Parathyroid adenoma (tissue), 2 donors: ENCODE measurements at regions not wholly inside any gene's neighbourhood (a gene's known extent, or its start where the extent isn't known, plus 50 kb on each side); places are given as distances from the start of the nearest gene placed in this dataset.

Source experiments
- H2AFZ ChIP-seq: fragments of 300-600 bp; sonication (generic); one replicate; pipeline ENCODE4 v1.7.0; 2017; ENCODE audit warnings: antibody characterized with exemption, mild to moderate bottlenecking
- H3K27ac ChIP-seq: fragments of 300-600 bp; sonication (generic); one replicate; pipeline ENCODE4 v1.7.0; 2017
- H3K27me3 ChIP-seq: fragments of 300-600 bp; sonication (generic); one replicate; pipeline ENCODE4 v1.7.0; 2017; ENCODE audit warnings: low read length; ENCODE audit not compliant: control insufficient read depth, insufficient read depth
- H3K36me3 ChIP-seq: fragments of 300-600 bp; sonication (generic); one replicate; pipeline ENCODE4 v1.7.0; 2017; ENCODE audit warnings: low read length; ENCODE audit not compliant: control insufficient read depth, insufficient read depth
- H3K4me1 ChIP-seq: fragments of 300-600 bp; sonication (generic); one replicate; pipeline ENCODE4 v1.7.0; 2017; ENCODE audit warnings: control low read depth
- H3K4me2 ChIP-seq: fragments of 300-600 bp; sonication (generic); one replicate; pipeline ENCODE4 v1.7.0; 2017; ENCODE audit warnings: low read length
- H3K4me3 ChIP-seq: fragments of 300-600 bp; sonication (generic); one replicate; pipeline ENCODE4 v1.7.0; 2017; ENCODE audit warnings: low read depth, low read length
- H3K79me2 ChIP-seq: fragments of 300-600 bp; sonication (generic); one replicate; pipeline ENCODE4 v1.7.0; 2017; ENCODE audit warnings: control low read depth
- H3K9ac ChIP-seq: fragments of 300-600 bp; sonication (generic); one replicate; pipeline ENCODE4 v1.7.0; 2017; ENCODE audit warnings: mild to moderate bottlenecking
- H3K9me3 ChIP-seq: fragments of 300-600 bp; sonication (generic); one replicate; pipeline ENCODE4 v1.7.0; 2017; ENCODE audit warnings: low read length; ENCODE audit not compliant: control insufficient read depth
- TF ChIP-seq, protein P1 (sequence below): fragments of 300-600 bp; sonication (generic); IDR thresholded peaks from one replicate; pipeline ENCODE4 v1.7.0; 2017; ENCODE audit warnings: antibody characterized with exemption, mild to moderate bottlenecking
- donor health status: primary hyperparathyroidism.

DNA sequence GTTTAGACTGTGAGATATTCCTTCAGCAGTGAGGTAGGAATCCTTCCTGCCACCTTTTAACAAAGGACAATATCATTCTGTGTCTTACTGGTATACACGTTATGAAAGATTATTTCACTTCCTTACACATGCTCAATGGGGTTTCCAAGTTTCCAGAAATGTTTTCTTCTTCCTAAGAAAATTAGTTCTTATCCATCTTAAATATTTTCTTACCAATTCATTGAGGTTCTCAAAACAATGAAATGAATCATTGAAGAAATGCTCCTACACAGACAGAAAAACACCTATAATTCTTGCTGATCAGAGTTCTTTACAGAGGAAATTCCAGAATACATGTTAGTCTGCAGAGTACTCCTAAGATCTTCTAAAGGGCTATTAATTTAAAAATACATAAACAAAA is 51.4 kb upstream of the SEC61G start:
- Histone ChIP-seq H3K9ac (no peak overlapping the region), H3K27me3 (no peaks in the 10 kb centered on the region), H3K27ac (no peak overlapping the region), H3K4me3 (no peak overlapping the region), H3K79me2 (no peaks in the 10 kb centered on the region), H3K9me3 (no peaks in the 10 kb centered on the region), H3K4me2 (no peak overlapping the region), H3K36me3 (no peaks in the 10 kb centered on the region), H2AFZ (no peak overlapping the region), H3K4me1 (no peaks in the 10 kb centered on the region)
- TF ChIP-seq, protein P1, sequence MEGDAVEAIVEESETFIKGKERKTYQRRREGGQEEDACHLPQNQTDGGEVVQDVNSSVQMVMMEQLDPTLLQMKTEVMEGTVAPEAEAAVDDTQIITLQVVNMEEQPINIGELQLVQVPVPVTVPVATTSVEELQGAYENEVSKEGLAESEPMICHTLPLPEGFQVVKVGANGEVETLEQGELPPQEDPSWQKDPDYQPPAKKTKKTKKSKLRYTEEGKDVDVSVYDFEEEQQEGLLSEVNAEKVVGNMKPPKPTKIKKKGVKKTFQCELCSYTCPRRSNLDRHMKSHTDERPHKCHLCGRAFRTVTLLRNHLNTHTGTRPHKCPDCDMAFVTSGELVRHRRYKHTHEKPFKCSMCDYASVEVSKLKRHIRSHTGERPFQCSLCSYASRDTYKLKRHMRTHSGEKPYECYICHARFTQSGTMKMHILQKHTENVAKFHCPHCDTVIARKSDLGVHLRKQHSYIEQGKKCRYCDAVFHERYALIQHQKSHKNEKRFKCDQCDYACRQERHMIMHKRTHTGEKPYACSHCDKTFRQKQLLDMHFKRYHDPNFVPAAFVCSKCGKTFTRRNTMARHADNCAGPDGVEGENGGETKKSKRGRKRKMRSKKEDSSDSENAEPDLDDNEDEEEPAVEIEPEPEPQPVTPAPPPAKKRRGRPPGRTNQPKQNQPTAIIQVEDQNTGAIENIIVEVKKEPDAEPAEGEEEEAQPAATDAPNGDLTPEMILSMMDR = no peak

DNA sequence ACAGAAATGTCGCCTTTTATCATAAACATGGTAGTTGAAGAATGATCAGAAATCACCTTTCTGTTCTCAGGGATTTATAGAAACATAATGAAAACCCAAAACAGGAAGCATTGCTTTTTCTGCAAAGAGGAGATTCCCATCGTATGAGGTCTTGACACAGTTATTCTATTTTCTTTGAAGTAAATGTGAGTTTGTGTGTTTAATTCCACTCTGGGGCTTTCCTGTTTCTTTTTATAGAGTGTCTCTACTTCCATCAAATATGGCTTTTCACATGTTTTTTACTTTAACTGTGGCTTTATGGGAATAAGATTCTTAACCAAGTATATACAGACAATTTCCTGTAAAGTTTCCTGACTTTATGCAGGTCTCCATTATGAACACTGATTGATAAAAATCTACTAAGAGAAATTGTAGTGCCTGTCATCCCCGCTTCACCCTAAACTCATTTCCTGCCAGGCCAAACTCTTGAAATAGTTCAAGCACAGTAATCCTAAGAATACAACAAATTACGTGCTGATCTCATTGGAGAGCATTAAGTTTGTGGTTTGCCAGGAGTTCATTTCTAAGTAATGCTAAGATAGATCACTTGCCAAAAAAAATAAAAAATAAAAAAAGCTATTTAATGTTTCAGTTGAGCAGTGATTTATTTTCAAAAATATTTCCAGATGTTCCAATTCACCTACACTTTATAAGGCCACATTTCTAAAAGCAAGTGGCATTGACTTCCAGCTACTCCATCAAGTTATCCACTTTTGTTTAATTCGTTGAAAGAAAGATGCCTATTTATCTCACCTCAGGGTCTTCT is 52.2 kb upstream of the SEC61G start:
- Histone ChIP-seq H3K27ac (no peak overlapping the region), H3K27me3 (no peaks in the 10 kb centered on the region), H3K4me2 (no peak overlapping the region), H3K4me1 (no peaks in the 10 kb centered on the region), H3K36me3 (no peaks in the 10 kb centered on the region), H3K79me2 (no peaks in the 10 kb centered on the region), H2AFZ (no peak overlapping the region), H3K9me3 (no peaks in the 10 kb centered on the region), H3K4me3 (no peak overlapping the region), H3K9ac (no peak overlapping the region)
- TF ChIP-seq, protein P1 = no peak

DNA sequence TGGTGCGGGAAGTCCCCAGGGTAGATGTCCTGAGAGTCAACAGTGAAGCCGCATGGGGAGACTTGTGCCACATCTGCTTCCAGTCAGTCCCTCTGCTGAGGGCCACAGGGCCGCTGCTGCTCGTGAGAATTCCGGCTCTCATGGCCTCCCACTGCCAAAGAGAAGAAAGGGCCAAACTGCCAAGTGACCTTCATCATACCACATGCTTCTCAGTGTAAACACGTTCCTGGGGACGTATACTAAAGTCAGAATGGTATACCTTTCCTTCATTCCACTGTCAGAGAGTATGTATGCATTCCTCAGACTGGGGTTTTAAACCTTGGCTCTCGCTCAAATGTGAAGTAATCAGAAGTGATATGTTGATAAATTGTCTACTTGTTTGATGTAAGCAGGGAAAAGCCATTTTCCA is 52.8 kb upstream of the SEC61G start:
- Histone ChIP-seq H3K4me2 (no peak overlapping the region), H3K4me3 (no peak overlapping the region), H2AFZ (no peak overlapping the region), H3K36me3 (no peaks in the 10 kb centered on the region), H3K27ac (no peak overlapping the region), H3K79me2 (no peaks in the 10 kb centered on the region), H3K27me3 (no peaks in the 10 kb centered on the region), H3K9ac (no peak overlapping the region), H3K9me3 (no peaks in the 10 kb centered on the region), H3K4me1 (no peaks in the 10 kb centered on the region)
- TF ChIP-seq, protein P1 = no peak

DNA sequence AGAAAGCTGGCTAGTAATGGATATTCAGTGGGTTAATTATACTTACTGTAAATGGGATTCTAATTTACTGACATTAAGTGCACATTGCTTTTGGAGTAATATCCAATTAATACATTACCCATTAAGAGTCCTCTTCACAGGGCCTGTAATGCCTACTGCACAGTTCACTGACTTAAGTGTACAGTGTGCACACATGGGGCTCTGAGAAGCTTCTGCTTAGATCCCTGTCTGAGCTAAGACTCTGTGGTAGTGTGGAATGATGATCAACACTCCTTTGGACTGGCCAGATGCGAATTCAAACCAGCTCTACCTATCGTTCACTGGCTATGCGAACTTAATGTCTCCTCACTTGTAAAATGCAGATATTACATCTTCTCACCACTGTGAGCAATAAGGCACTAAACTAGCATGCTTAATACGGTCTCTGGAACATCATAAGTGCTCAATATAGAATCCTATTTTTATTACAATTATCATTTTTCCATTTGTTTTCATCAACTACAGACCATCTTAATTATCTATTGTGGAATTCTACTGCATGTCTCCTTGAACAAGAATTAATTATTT is 53.8 kb upstream of the SEC61G start:
- Histone ChIP-seq H3K4me1 (no peaks in the 10 kb centered on the region), H3K27me3 (no peaks in the 10 kb centered on the region), H2AFZ (no peak overlapping the region), H3K9ac (no peak overlapping the region), H3K4me3 (no peak overlapping the region), H3K4me2 (no peak overlapping the region), H3K79me2 (no peaks in the 10 kb centered on the region), H3K27ac (no peak overlapping the region), H3K9me3 (no peaks in the 10 kb centered on the region), H3K36me3 (no peaks in the 10 kb centered on the region)
- TF ChIP-seq, protein P1 = no peak

DNA sequence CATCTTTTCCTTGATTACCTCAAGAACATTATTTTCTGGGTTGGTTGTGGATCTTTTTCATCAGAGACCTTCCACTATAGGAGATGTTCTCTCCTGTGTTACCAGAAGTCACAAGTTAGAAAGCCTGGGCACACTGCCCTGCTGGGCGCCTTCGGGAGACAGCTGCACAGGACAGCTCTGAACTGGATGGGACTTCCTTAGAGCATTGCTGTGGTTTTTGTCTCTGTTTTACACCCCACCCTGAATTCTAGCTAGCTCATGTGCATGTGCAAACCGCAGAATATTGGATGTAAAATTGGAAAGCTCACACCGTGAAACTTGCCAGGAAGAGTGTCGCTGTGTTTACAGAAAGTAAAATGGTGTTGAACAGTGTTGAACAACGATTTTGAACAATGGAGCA is 54.4 kb upstream of the SEC61G start:
- Histone ChIP-seq H3K36me3 (no peaks in the 10 kb centered on the region), H3K9ac (no peak overlapping the region), H3K27ac (no peak overlapping the region), H3K27me3 (no peaks in the 10 kb centered on the region), H2AFZ (no peak overlapping the region), H3K4me1 (no peaks in the 10 kb centered on the region), H3K4me2 (no peak overlapping the region), H3K9me3 (no peaks in the 10 kb centered on the region), H3K4me3 (no peak overlapping the region), H3K79me2 (no peaks in the 10 kb centered on the region)
- TF ChIP-seq, protein P1 = no peak
